ENCODE measurements at regions not wholly inside any gene's neighbourhood (a gene's known extent, or its start where the extent isn't known, plus 50 kb on each side); places are given as distances from the start of the nearest gene placed in this dataset.

GRCh38 chr14:38730420-38730819 is 372.6 kb downstream of the SEC23A start:
- no peak for TF ChIP-seq CTCF (IDR thresholded peaks at IDR 0.05)
- TF ChIP-seq, protein P1, sequence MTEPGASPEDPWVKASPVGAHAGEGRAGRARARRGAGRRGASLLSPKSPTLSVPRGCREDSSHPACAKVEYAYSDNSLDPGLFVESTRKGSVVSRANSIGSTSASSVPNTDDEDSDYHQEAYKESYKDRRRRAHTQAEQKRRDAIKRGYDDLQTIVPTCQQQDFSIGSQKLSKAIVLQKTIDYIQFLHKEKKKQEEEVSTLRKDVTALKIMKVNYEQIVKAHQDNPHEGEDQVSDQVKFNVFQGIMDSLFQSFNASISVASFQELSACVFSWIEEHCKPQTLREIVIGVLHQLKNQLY (CRISPR knock-in tag; IDR thresholded peaks at IDR 0.05), result no peak

Measured in WTC11 (cell line).